Osteoblast (primary cell): ENCODE measurements at regions not wholly inside any gene's neighbourhood (a gene's known extent, or its start where the extent isn't known, plus 50 kb on each side); places are given as distances from the start of the nearest gene placed in this dataset.

Source experiments
- DNase-seq: peaks from one replicate; pipeline ENCODE4 v3.0.0; 2011; ENCODE audit warnings: low spot score, mixed read lengths; ENCODE audit not compliant: insufficient read length; ENCODE audit errors: missing footprints
- H2AFZ ChIP-seq: 2 replicates; pipeline ENCODE4 v1.6.0; 2011; ENCODE audit warnings: mild to moderate bottlenecking, low read length
- H3K27ac ChIP-seq: 2 replicates; pipeline ENCODE4 v1.5.1; 2011; ENCODE audit warnings: mild to moderate bottlenecking, low read depth, low read length, moderate library complexity
- H3K27me3 ChIP-seq: 2 replicates; pipeline ENCODE4 v1.6.0; 2012; ENCODE audit warnings: mild to moderate bottlenecking, control low read depth, inconsistent platforms, low read length, moderate library complexity; ENCODE audit not compliant: insufficient read depth
- H3K36me3 ChIP-seq: 2 replicates; pipeline ENCODE4 v1.5.1; 2011; ENCODE audit warnings: mild to moderate bottlenecking, low read length, control low read depth, moderate library complexity; ENCODE audit not compliant: insufficient read depth
- H3K4me1 ChIP-seq: 2 replicates; pipeline ENCODE4 v1.5.1; 2011; ENCODE audit warnings: mild to moderate bottlenecking, low read length, control low read depth, moderate library complexity; ENCODE audit not compliant: insufficient read depth
- H3K4me2 ChIP-seq: 2 replicates; pipeline ENCODE4 v1.6.0; 2011; ENCODE audit warnings: mild to moderate bottlenecking, low read length; ENCODE audit not compliant: insufficient read depth
- H3K4me3 ChIP-seq: fragments of 200-600 bp; sonication (generic); 3 replicates; pipeline ENCODE4 v1.5.1; 2012; ENCODE audit warnings: mild to moderate bottlenecking, low read length, inconsistent platforms; ENCODE audit not compliant: insufficient read depth
- H3K79me2 ChIP-seq: 2 replicates; pipeline ENCODE4 v1.6.0; 2012; ENCODE audit warnings: mild to moderate bottlenecking, low read length, control low read depth, inconsistent platforms; ENCODE audit not compliant: insufficient read depth
- H3K9me3 ChIP-seq: 2 replicates; pipeline ENCODE4 v1.5.1; 2011; ENCODE audit warnings: low read depth, low read length, control low read depth
- H4K20me1 ChIP-seq: 2 replicates; pipeline ENCODE4 v1.6.0; 2012; ENCODE audit warnings: mild to moderate bottlenecking, low read length, control low read depth; ENCODE audit not compliant: insufficient read depth
- TF ChIP-seq, protein P1 (sequence below): IDR thresholded peaks from 2 replicates; pipeline ENCODE4 v1.5.1; 2011; ENCODE audit warnings: mild to moderate bottlenecking, low read depth, low read length, moderate library complexity; ENCODE audit errors: extremely low read depth

- no peak overlapping the region for H3K27ac ChIP-seq
- peaks cover 12% of the 10 kb centered on the region for H3K27me3 ChIP-seq
- no peak for DNase-seq
- TF ChIP-seq, protein P1, sequence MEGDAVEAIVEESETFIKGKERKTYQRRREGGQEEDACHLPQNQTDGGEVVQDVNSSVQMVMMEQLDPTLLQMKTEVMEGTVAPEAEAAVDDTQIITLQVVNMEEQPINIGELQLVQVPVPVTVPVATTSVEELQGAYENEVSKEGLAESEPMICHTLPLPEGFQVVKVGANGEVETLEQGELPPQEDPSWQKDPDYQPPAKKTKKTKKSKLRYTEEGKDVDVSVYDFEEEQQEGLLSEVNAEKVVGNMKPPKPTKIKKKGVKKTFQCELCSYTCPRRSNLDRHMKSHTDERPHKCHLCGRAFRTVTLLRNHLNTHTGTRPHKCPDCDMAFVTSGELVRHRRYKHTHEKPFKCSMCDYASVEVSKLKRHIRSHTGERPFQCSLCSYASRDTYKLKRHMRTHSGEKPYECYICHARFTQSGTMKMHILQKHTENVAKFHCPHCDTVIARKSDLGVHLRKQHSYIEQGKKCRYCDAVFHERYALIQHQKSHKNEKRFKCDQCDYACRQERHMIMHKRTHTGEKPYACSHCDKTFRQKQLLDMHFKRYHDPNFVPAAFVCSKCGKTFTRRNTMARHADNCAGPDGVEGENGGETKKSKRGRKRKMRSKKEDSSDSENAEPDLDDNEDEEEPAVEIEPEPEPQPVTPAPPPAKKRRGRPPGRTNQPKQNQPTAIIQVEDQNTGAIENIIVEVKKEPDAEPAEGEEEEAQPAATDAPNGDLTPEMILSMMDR: no peak
- no peaks in the 10 kb centered on the region for H3K79me2 ChIP-seq
- peaks cover 8% of the 10 kb centered on the region for H3K4me1 ChIP-seq
- H4K20me1 ChIP-seq: no peaks in the 10 kb centered on the region
- H3K4me3 ChIP-seq: no peak overlapping the region
- H3K4me2 ChIP-seq: no peak overlapping the region
- no peak overlapping the region for H2AFZ ChIP-seq
- no peaks in the 10 kb centered on the region for H3K9me3 ChIP-seq
- no peaks in the 10 kb centered on the region for H3K36me3 ChIP-seq
Measured at GRCh38 chrX:39640866-39641265, 456.9 kb downstream of the BCOR start.

- no peaks in the 10 kb centered on the region for H4K20me1 ChIP-seq
- H3K4me3 ChIP-seq: peak overlapping the region; percentile 29
- H3K79me2 ChIP-seq: no peaks in the 10 kb centered on the region
- H3K27ac ChIP-seq: no peak overlapping the region
- H3K4me2 ChIP-seq: peak overlapping the region; percentile 47
- TF ChIP-seq, protein P1: no peak
- no peaks in the 10 kb centered on the region for H3K9me3 ChIP-seq
- H3K4me1 ChIP-seq: peaks cover 9% of the 10 kb centered on the region
- no peak overlapping the region for H2AFZ ChIP-seq
- H3K27me3 ChIP-seq: peaks cover 12% of the 10 kb centered on the region
- no peaks in the 10 kb centered on the region for H3K36me3 ChIP-seq
- no peak for DNase-seq
Measured at GRCh38 chrX:39642071-39642470, 455.7 kb downstream of the BCOR start.

- H3K27ac ChIP-seq: no peak overlapping the region
- peaks cover 9% of the 10 kb centered on the region for H3K4me1 ChIP-seq
- H3K79me2 ChIP-seq: no peaks in the 10 kb centered on the region
- H4K20me1 ChIP-seq: no peaks in the 10 kb centered on the region
- H3K4me3 ChIP-seq: no peak overlapping the region
- H3K36me3 ChIP-seq: no peaks in the 10 kb centered on the region
- TF ChIP-seq, protein P1: no peak
- H3K27me3 ChIP-seq: peaks cover 12% of the 10 kb centered on the region
- no peak overlapping the region for H3K4me2 ChIP-seq
- no peak for DNase-seq
- H3K9me3 ChIP-seq: no peaks in the 10 kb centered on the region
- no peak overlapping the region for H2AFZ ChIP-seq
Measured at GRCh38 chrX:39643550-39643949, 454.2 kb downstream of the BCOR start.

DNA sequence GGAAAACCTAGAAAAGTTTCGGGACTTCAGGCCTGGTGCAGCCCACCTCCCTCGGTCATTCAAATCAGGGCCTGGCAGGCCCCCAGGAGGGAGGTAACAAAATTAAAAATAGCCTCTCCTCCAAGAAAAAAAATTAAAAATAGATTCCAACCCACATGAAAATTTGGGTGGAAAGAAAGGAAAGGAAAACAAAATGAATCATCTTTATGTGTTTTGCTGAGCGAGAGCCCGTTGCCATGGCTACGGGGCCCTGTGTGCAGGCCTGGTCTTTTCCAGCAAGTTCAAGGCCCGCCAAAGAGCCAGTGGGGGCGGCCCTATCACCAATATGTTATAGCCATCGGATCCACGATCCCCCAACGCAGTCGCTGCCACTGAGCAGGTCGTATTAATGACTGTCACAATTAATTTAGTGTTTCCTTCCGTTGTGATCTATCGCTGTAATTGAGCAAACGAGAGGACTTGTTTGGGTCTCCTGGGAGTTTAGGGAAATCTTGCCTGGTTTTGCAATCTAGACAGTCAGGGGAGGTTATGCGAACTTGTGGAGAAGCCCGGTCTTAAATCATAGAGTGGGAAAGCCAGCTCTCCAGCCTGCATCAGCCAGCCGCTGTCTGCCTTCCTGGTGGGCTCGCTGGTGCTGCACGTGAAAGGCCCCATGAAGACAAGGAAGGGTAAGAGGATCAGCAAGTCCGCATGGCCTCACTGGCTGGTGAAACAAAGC lies 452.4 kb downstream of the BCOR start:
- no peaks in the 10 kb centered on the region for H3K9me3 ChIP-seq
- H3K4me1 ChIP-seq: peaks cover 9% of the 10 kb centered on the region
- peak overlapping the region; percentile 47 for H3K4me2 ChIP-seq
- no peaks in the 10 kb centered on the region for H3K79me2 ChIP-seq
- TF ChIP-seq, protein P1: no peak
- H3K27ac ChIP-seq: peak overlapping the region; percentile 84
- no peak overlapping the region for H3K4me3 ChIP-seq
- no peaks in the 10 kb centered on the region for H4K20me1 ChIP-seq
- peaks cover 12% of the 10 kb centered on the region for H3K27me3 ChIP-seq
- H3K36me3 ChIP-seq: no peaks in the 10 kb centered on the region
- peak overlapping the region; percentile 77 for H2AFZ ChIP-seq
- peak; percentile 83 for DNase-seq
